ENCODE measurements at regions not wholly inside any gene's neighbourhood (a gene's known extent, or its start where the extent isn't known, plus 50 kb on each side); places are given as distances from the start of the nearest gene placed in this dataset.

DNA sequence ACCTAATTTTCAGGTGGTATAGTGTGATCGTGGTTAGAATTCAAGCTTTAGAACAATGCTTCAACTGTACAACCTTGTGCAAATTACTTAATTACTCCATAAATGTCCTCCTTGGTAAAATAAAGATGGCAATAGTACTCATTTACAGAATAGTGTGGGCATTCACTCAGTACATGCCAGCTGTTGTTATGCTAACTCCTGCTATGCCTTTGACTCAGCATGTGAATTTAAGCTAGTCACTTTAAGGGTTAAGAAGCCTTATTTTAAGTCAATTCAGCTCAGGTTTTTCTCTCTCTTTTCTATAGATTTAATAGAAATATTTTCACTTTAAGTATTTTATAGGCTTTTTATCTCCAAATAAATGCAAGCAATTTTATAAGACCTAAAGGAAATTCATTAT, 335.6 kb upstream of the ITGA1 start:
- Histone ChIP-seq H3K9me3 (no peaks in the 10 kb centered on the region), H3K36me3 (no peaks in the 10 kb centered on the region), H3K4me3 (no peak overlapping the region), H3K4me1 (no peaks in the 10 kb centered on the region), H3K27ac (no peak overlapping the region), H3K27me3 (no peaks in the 10 kb centered on the region)
- intact Hi-C loops (cut with DNase I; ENCODE audit: low total_unique reads): no loop called here
- no peak for DNase-seq
- TF ChIP-seq POLR2A (IDR thresholded peaks at IDR 0.05) (no peak), EP300 (IDR thresholded peaks at IDR 0.05) (no peak), POLR2AphosphoS5 (IDR thresholded peaks at IDR 0.05) (no peak)
- TF ChIP-seq, protein P1, sequence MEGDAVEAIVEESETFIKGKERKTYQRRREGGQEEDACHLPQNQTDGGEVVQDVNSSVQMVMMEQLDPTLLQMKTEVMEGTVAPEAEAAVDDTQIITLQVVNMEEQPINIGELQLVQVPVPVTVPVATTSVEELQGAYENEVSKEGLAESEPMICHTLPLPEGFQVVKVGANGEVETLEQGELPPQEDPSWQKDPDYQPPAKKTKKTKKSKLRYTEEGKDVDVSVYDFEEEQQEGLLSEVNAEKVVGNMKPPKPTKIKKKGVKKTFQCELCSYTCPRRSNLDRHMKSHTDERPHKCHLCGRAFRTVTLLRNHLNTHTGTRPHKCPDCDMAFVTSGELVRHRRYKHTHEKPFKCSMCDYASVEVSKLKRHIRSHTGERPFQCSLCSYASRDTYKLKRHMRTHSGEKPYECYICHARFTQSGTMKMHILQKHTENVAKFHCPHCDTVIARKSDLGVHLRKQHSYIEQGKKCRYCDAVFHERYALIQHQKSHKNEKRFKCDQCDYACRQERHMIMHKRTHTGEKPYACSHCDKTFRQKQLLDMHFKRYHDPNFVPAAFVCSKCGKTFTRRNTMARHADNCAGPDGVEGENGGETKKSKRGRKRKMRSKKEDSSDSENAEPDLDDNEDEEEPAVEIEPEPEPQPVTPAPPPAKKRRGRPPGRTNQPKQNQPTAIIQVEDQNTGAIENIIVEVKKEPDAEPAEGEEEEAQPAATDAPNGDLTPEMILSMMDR (IDR thresholded peaks at IDR 0.05): no peak
- 95 to 98% (median 97%) methylated on average over 1 of the region's 1 CpG for WGBS, 5 donors

DNA sequence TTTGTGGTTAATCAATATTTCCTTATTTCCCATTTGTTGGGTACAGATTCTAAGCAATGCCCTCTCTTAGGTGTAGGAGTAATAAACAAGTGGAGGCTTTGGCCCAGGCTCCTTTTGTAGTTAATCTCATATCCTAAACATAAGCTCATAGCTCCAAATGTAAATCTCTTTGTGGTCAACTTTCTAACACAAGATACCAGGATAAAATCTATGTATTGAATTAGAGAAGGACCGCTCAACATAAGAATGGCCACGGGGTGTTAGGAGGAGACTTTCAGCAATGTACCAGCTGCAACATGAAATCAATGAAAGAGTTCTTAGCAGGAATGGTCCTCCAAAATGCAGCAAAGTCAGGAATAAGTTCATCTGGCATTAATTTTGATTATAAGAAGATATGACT, 334.5 kb upstream of the ITGA1 start:
- Histone ChIP-seq H3K27me3 (no peaks in the 10 kb centered on the region), H3K9me3 (no peaks in the 10 kb centered on the region), H3K4me3 (no peak overlapping the region), H3K27ac (no peak overlapping the region), H3K36me3 (no peaks in the 10 kb centered on the region), H3K4me1 (no peaks in the 10 kb centered on the region)
- TF ChIP-seq EP300 (IDR thresholded peaks at IDR 0.05) (no peak), POLR2AphosphoS5 (IDR thresholded peaks at IDR 0.05) (no peak), POLR2A (IDR thresholded peaks at IDR 0.05) (no peak)
- TF ChIP-seq, protein P1 (IDR thresholded peaks at IDR 0.05): no peak
- intact Hi-C loops (cut with DNase I; ENCODE audit: low total_unique reads): no loop called here
- DNase-seq: no peak
- WGBS, 5 donors: 81 to 94% (median 91%) methylated on average over 2 of the region's 2 CpGs

DNA sequence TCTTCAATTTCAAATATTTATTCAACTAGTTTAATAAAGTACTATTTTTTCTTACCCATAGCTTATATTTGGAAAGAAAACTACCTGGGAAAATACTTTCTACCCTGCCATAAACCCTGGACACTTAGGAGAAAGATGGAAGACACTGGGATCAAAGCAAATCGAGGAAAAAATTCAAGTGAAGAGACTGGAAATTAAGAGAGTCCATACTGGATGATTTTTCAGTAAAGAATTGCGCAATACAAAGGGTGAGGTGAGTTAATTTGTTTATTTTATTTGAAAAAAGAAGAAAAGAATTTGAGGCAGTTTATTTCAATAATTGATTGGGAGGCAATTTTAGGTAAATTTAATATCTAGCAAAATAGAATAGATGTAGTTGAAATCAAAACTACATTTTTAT, 331.8 kb upstream of the ITGA1 start:
- TF ChIP-seq POLR2A (IDR thresholded peaks at IDR 0.05): no peak
- no peak for TF ChIP-seq EP300 (IDR thresholded peaks at IDR 0.05)
- TF ChIP-seq, protein P1 (IDR thresholded peaks at IDR 0.05): no peak
- TF ChIP-seq POLR2AphosphoS5 (IDR thresholded peaks at IDR 0.05): no peak
- H3K36me3 ChIP-seq: no peaks in the 10 kb centered on the region
- no peak for DNase-seq
- H3K27ac ChIP-seq: no peak overlapping the region
- intact Hi-C loops (cut with DNase I; ENCODE audit: low total_unique reads): no loop called here
- no peaks in the 10 kb centered on the region for H3K4me1 ChIP-seq
- no peaks in the 10 kb centered on the region for H3K27me3 ChIP-seq
- H3K4me3 ChIP-seq: no peak overlapping the region
- 80 to 89% (median 87%) methylated on average over 2 of the region's 2 CpGs for WGBS, 5 donors
- H3K9me3 ChIP-seq: no peaks in the 10 kb centered on the region

DNA sequence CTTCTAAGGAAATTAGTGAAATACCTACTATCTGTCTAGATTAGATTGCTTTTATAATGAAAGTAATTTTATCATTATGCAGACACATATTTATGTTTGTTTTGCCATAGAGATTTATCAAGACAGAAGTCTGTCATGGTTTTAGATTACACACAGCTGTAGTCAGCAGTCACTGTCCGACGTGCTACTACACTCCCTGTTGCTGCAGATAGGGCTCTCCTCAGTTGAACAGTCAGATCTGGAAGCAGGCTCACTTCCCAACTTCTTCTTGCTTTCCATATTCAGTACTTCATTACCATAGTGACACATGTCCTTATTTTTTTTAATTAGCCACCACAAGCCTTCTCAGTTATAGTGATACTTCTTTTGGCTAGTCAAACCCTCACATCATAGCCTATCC, 329.9 kb upstream of the ITGA1 start:
- Histone ChIP-seq H3K27me3 (no peaks in the 10 kb centered on the region), H3K27ac (no peak overlapping the region), H3K4me1 (no peaks in the 10 kb centered on the region), H3K4me3 (no peak overlapping the region), H3K36me3 (no peaks in the 10 kb centered on the region), H3K9me3 (no peaks in the 10 kb centered on the region)
- WGBS, 5 donors: 36 to 52% (median 41%) methylated on average over 2 of the region's 2 CpGs
- TF ChIP-seq POLR2AphosphoS5 (IDR thresholded peaks at IDR 0.05) (no peak), POLR2A (IDR thresholded peaks at IDR 0.05) (no peak), EP300 (IDR thresholded peaks at IDR 0.05) (no peak)
- TF ChIP-seq, protein P1 (IDR thresholded peaks at IDR 0.05): no peak
- intact Hi-C loops (cut with DNase I; ENCODE audit: low total_unique reads): no loop called here
- DNase-seq: peak in 1 of 2 donors; percentile 12

Measured in stomach (tissue), 8 donors.